ENCODE measurements at regions not wholly inside any gene's neighbourhood (a gene's known extent, or its start where the extent isn't known, plus 50 kb on each side); places are given as distances from the start of the nearest gene placed in this dataset.

DNA sequence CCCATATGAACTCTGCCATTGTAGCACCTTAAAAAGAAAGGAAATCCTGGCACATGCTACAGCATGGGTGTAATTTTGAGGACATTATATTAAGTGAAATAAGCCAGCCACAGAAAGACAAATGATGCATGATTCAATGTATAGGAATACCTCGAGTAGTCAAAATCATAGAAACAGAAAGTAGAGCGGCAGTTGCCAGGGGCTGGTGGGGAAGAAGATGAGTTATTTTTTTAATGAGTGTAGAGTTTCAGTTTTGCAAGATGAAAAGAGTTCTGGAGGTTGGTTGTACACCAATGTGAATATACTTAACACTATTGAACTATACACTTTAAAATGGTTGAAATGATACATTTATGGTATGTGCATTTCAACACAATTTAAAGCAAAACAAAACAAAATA, 133.0 kb downstream of the ZDHHC21 start:
- DNase-seq = no peak

DNA sequence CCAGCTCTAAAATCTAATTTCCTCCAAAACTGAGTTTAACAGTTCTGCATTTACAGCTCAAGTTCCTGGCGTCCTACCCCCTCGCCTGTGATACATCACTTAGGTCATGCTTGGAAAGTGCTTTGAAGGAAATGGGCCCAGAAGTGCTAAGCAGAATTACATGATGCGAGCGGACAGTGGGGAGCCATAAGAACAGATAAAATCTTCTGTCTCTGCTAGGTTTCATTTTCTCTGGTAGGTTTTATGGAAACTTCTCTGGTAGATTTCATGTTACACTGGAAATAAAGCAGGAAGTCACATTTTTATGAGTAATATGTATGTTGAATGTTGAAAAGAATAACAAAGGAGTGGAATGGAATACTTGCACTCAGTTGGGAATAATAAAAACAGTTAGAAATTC, 138.3 kb downstream of the ZDHHC21 start:
- DNase-seq = peak; percentile 3

DNA sequence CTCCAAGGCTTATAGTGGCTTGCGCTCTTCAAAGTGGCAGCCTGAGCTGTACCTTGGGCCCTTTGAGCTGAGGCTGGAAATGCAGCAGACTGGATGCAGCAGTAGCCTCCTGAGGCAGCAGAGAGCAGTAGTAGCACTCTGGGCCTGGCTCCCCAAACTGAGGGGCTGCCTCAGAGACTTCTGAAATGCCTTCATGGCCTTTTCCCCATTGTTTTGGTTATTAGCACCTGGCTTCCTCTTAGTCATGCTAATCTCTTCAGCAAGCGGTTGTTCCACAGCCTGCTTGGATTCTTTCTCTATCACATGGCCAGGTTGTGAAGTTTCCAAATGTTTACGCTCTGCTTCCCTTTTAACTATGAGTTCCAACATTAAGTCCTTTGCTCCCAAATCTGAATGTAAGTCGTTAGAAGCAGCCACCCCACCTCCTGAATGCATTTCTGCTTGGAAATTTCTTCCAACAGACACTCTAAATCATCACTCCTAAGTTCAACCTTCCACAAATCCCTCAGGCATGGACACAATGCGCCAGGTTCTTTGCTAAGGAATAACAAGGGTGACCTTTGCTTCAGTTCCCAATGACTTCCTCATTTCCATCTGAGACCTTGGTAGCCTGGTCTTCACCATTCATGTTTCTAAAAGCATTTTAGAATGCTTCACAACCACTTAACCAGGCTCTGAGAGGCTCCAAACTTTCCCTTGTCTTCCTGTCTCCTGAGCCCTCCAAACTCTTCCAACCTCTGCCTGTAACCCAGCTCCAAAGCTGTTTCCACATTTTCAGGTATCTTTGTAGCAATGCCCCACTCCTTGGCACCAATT, 145.8 kb downstream of the ZDHHC21 start:
- no peak for DNase-seq

- DNase-seq = no peak
Observed at GRCh38 chr9:14546693-14547092, 146.5 kb downstream of the ZDHHC21 start.

DNA sequence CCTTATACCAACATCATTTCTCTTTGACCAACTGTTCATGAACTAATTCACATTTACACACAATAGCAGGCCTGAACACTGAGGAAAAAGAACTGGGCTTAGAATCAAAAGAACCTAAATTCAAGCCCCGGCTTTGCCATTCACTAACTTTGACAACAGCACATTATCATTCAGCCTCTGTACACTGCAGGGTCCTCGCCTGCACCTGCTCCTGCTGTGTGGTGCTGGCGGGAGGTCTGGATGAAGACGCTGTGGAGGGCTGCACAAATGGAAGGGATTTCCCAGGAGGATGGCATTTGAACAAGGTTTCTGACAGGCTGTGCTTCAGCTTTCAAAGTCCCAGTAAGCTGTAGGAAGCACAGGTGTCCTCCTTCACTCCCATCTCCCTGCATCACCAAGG, 151.2 kb downstream of the ZDHHC21 start:
- no peak for DNase-seq

- DNase-seq = no peak
Observed at GRCh38 chr9:14538526-14538925, 154.7 kb downstream of the ZDHHC21 start.

- DNase-seq = no peak
Observed at GRCh38 chr9:14535161-14535955, 157.9 kb downstream of the ZDHHC21 start.

DNA sequence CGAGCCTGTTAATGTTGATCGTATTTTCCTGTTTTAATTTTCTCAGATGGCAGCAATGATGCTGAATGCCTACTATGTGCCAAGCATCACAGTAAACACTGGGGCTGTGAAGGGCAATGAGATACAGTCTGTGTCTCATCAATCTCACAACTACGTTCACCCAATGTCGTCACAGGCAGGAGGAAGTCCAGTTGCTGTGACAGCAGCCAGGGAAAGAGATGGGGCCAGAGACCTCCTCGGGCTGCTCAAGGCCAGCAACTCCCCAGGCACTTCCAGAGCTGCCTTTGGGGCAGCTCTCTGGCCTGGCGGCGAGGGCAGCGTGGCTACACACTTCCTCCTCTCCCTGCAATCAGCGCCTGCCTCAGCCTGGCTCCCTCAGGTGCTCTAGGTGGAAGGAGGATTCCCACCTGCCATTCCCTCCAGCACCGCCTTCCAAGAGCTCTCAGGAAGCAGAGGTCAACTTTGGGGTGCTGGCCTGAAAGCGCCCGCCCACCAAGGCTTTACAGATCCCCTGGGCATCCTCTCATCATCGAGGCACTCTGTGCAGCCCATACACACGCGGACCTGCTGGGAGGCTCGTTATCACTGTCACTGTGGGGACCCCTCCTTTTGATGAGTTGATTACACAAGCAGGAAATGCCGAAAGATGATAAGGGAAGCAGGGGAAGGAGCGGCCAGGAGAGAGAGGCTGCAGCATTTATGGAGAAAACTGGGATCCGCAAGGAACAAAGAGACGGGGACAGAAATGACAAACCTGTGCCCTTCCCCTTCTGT, 159.2 kb downstream of the ZDHHC21 start:
- DNase-seq = no peak

DNA sequence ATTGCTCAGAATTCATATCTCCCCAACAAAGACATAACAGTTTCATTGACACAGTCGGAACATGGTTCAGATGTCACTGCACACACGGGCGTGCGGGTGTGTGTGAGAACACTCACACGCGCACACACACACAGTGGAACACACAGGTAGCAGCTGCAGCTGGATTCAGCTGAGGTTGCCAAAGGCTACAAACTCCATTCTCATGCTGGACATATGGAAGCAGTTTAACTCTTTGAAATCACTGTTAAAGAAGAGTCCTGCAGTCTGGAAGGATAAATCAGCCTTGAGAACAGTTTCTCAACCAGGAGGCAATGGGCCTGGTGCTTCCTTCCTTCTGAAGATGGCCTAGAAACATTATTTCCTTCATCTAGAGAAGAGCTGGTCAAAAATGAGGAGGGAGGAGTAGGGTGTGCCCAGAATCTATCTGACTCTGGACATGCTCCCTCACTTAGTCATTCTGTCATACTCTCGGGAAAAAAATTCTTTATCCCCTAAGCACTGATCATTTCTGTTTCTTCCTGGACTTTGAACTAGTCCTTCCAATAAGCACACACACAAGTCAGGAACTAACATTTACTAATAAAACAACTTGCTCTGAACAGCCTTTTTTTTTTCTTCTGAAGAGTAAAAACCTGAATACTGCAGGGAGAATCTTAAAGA, 160.6 kb downstream of the ZDHHC21 start:
- no peak for DNase-seq

DNA sequence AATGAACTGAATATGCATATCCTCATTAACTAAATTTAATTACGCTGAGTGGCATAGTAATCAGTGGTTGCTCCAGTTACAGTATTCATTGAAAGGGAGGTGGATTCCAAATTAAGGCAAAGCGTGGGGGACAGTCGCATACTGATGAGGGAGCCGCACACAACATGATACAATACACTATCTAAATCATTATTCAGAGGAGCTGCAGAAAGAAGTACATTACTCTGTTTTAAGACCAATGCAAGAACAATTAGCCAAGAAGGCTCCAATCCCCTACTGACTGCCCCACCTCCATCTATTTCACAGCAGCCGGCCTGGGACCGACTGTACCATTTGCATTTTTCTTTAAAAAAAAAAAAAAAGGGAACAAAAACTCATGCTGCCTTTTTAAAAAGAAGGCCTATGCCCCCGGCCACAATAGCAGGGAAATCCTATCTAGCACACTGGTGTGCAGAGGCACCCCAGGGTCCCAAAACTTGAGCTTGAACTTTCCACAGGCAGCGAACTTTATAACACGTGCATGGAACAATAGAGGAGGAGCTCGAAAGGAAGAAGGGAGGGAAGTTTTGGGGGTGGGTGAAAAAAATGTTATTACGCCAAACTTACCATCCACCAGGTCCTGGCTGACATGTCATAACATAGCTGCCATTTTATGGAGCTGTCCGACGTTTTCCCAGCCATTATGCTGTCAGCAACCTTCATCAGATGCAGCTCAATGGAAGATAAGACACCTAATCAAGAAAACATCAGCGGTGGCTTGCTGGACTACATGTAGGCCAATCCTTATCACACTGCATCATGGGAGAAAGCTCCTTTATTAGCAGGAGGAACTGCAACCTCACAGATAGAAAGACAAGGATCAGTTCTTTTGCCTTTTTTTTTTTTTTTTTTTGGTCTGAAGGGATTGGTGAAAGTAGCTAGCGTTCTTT, 161.6 kb downstream of the ZDHHC21 start:
- DNase-seq = no peak

DNA sequence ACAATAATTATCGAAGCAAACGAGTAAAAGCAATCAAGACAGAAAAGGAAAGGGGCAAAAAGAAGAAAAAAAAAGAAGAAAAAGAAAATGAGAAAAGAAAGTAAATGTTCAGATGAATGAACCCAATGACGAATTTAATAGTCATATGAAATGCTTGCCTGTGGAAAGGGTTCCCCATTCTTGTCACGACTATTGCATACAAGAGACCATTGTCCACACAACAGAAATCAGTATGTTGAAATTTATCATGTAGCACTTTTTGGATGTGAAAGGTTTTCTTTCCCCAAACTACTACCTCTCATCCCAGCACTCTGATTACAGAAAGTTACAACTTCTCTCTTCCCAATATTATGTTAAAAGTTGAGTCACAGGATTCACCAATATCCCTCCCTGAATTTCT, 162.4 kb downstream of the ZDHHC21 start:
- DNase-seq = no peak

DNA sequence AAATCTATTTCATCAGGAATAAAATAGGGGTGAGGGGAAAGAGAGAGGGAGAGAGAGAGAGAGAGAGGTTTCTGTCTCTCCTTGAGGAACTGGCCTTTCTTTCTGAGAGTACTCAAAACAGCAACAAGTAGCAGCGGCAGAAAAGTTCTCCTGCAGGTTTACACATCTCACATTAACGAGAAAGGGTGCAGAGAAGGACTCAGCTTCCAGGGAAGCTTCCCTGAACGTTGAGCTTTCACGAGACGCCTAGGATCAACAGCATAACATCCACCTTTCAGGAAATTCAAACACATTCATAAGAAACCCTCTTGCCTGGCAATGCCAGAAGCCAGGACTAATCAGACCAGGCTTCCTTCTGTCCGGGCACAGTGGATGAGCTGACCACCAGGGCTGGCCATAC, 162.9 kb downstream of the ZDHHC21 start:
- no peak for DNase-seq

DNA sequence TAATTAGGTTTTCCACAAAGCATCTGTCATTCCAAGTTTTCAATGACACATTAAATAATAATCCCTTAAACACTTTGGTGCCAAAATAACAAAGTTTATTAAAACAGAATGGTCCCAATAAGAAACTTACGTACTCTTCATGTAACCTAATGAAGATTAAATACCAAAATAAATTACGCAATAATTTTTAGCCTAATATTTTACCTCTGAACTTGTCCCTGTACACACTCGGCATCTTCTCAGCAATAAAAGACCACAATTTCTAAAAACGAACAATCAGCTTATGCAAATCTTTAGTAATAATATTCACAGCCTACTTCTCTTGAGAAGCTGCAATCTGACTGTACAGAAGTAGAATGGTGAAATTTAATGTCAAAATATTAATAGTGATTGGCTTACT, 163.6 kb downstream of the ZDHHC21 start:
- DNase-seq = no peak

DNA sequence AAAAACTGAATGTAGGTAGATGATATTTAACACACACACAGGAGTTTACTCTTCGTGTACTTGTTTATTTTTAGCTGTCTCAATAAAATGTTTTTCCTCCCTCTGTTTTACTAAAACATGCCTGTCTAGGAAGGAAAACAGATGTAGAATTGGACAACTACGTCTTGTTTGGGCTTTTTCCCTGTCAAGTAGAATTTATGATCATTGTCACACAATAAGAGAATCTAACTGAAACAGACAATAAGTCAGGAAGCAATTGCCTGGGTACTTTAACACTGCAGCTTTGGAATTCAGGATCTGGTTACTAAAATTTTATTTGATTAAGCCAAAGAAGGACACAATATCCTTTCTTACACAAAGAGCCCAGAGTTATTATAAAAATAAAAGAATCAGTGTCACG, 164.2 kb downstream of the ZDHHC21 start:
- no peak for DNase-seq

DNA sequence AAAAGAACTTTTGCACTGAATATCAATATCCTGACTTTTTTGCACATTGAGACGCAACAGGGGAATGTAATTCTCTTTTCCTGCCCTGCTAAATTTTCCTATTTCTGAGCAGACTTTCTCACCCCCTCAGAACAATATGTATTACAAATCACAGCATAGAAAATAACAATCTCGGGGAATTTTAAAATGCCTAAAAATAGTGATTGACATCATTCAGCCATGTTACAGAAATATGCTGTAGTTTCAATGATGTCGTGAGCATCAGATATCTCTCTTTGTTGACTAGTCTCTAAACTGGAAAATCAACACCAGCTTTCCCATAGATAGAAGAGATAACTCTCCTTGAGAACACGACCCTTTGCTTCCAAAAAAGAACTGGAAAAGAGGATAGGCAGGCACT, 166.7 kb downstream of the ZDHHC21 start:
- no peak for DNase-seq

- DNase-seq = no peak
Observed at GRCh38 chr9:14525856-14526255, 167.4 kb downstream of the ZDHHC21 start.

DNA sequence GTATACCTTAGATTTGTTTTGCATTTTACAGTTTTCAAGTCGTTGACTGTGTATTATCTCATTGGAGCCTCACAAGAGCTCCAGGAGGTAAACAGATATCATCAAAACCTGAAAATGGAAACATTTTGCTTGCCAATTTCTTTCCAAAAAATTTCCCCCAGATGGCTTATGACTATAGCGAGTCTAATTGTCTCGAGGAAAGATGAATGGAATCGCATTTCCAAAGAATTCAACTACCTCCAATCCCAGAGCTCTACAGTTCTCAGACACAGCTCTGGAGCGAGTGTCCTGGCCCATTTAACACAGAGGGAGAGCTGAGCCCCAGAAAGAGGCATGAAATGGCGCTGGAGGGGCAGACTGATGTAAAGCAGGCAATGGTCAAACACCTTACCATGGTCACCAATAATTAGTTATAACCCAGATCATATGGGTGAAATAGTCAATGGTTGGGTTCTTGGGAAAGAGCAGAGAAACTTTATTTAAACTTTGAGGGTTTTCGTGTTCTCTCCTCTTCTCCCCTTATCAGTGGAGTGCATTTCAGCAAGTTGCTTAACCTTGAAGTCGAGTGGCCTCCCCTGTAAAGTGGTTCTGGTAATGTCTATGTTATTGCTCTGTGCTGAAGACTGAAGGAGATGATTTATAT, 168.2 kb downstream of the ZDHHC21 start:
- no peak for DNase-seq

- DNase-seq = no peak
Observed at GRCh38 chr9:14523545-14523944, 169.7 kb downstream of the ZDHHC21 start.

DNA sequence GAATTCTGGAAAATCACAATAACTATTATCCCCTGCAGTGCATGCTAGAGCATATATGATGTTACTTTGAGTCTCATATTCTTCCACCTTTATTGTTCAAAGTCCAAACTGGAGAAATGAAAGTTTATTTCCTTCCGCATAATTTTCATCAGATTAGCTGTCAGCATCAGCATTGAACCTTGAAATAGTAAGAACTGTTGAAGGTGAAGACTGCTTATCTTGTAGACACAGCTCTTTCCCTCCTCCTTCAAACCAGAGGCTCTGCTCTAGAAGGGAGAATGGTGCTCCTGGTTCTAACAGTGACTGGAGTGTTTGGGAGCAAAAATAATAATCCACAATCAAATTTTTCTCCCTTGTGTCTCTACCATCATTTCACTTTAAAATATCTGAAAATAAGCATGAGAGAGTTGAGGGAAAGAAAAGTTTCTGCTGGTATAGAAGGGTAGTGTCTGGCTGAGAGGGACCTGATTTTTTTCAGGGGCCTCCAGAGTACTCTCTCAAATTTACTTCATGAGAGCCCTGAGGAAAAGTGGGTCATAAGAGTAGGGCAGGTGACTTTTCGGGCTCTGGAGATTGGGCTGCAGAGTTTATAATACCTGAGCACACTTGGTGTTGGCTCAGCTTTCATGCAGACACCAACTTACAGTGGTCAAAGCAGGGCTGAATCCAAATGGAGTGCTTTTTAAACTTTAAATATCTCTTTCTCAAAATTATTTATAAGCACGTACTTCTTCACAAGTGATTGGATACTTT, 170.4 kb downstream of the ZDHHC21 start:
- DNase-seq = no peak

GRCh38 chr9:14520341-14520740, 172.9 kb downstream of the ZDHHC21 start:
- DNase-seq = no peak
